Ovary (tissue), 7 donors: ENCODE measurements at regions not wholly inside any gene's neighbourhood (a gene's known extent, or its start where the extent isn't known, plus 50 kb on each side); places are given as distances from the start of the nearest gene placed in this dataset.

Experiments used
- DNase-seq, 5 donors: peaks; one replicate each; pipeline ENCODE4 v3.0.0-alpha.2; 2019 to 2020
- H3K27ac ChIP-seq, 2 donors: fragments of 200-600 bp; one replicate each; pipeline versions ENCODE4 v1.5.1 to v1.8.0; 2019 to 2022
- H3K27me3 ChIP-seq: fragments of 200-600 bp; one replicate; pipeline ENCODE4 v1.8.0; 2022
- H3K36me3 ChIP-seq: fragments of 200-600 bp; sonication (generic); one replicate; pipeline ENCODE4 v1.5.1; 2019
- H3K4me1 ChIP-seq: one replicate; pipeline ENCODE4 v1.8.1; 2013; ENCODE audit warnings: mild to moderate bottlenecking, moderate library complexity; ENCODE audit not compliant: insufficient read depth
- H3K4me3 ChIP-seq: fragments of 200-600 bp; sonication (generic); one replicate; pipeline ENCODE4 v1.5.1; 2017
- H3K9me3 ChIP-seq, 2 donors: fragments of 200-600 bp in 1 of 2; sonication (generic) in 1 of 2; one replicate each; pipeline versions ENCODE4 v1.5.1 to v1.8.1; 2013 to 2019; ENCODE audit warnings: mild to moderate bottlenecking in 1 of 2, moderate library complexity in 1 of 2
- CTCF ChIP-seq, 3 donors: fragments of 450-650 bp in 2 of 3; fragments of 200-600 bp in 1 of 3; IDR thresholded peaks; one replicate each; pipeline versions ENCODE4 v1.5.1 to v1.8.0; 2016 to 2022; ENCODE audit warnings: antibody characterized with exemption in 3 of 3, mild to moderate bottlenecking in 1 of 3
- EP300 ChIP-seq: sonication (generic); formaldehyde crosslinking; IDR thresholded peaks from one replicate; pipeline ENCODE4 v1.6.1; 2017; ENCODE audit warnings: antibody characterized with exemption
- POLR2A ChIP-seq: fragments of 450-650 bp; IDR thresholded peaks from one replicate; pipeline ENCODE4 v1.6.1; 2017; ENCODE audit warnings: antibody characterized with exemption, mild to moderate bottlenecking, moderate library complexity
- WGBS, 3 donors: extraction: QIAGEN DNeasy Blood & Tissue Kit in 1 of 3; methylation state at CpG; one replicate each; pipeline versions ENCODE4 v1.1.5 to v1.1.7; 2013 to 2017; 5-methylcytosine and 5-hydroxymethylcytosine counted together
- intact Hi-C, 4 donors: fragments of 100-400 bp; cut with DNase I; formaldehyde crosslinking; loops; one replicate each; pipeline versions ENCODE4 v1.11.0 to v1.15.1; 2022 to 2023
- donor health status: DM: no; HTN: no; CAD: no; lungs with moderate emphysema.
- donor health status: DM: no; HTN: no; CAD: no.
- donor health status: Bipolar disorder and iron deficiency.
- donor health status: DM: no; HTN: no; CAD: no.
- donor health status: DM: yes; HTN: yes; CAD: no.

DNA sequence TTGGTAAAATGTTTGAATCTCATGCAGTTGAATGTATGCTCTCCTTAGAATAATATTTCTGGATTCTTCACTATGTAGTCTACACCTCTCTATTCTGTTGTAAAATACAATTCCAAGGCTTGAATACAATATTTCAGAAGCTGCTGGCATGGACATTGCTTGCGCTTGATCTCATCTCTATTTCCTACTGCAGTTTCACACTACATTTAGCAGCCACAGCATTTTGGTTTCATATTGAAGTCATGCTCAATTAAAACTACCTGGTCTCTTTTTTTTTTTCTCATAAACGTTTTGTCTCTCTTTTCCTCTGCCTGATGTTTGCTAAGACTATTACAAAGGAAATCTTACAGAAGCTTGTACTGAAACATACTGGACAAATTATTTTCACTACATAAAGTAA lies 631.0 kb upstream of the TMPRSS15 start:
- intact Hi-C loops, result no loop called here
- Histone ChIP-seq H3K27me3 (no peaks in the 10 kb centered on the region), H3K36me3 (no peaks in the 10 kb centered on the region), H3K4me1 (no peaks in the 10 kb centered on the region), H3K9me3 (no peaks in the 10 kb centered on the region), H3K4me3 (no peak overlapping the region), H3K27ac (no peak overlapping the region)
- no peak for TF ChIP-seq POLR2A
- TF ChIP-seq EP300, result no peak
- TF ChIP-seq CTCF (IDR thresholded peaks at IDR 0.05), result no peak
- WGBS, 3 donors, result 53 to 59% (median 55%) methylated on average over 2 of the region's 2 CpGs
- DNase-seq, result no peak

- Histone ChIP-seq H3K27me3 (peaks cover 4% of the 10 kb centered on the region), H3K4me1 (no peaks in the 10 kb centered on the region), H3K4me3 (no peak overlapping the region), H3K36me3 (no peaks in the 10 kb centered on the region), H3K27ac (no peak overlapping the region), H3K9me3 (no peaks in the 10 kb centered on the region)
- 26 to 83% (median 76%) methylated on average over 2 of the region's 2 CpGs for WGBS, 3 donors
- intact Hi-C loops, result loop anchor here in 1 of 4 donors (10.0 kb wide), 1 partner anchor 59 kb away; no protein-coding TSS in a partner anchor
- no peak for DNase-seq
- no peak for TF ChIP-seq EP300
- no peak for TF ChIP-seq CTCF (IDR thresholded peaks at IDR 0.05)
- no peak for TF ChIP-seq POLR2A
These were observed 642.3 kb upstream of the TMPRSS15 start for GRCh38 chr21:19045876-19046275.

DNA sequence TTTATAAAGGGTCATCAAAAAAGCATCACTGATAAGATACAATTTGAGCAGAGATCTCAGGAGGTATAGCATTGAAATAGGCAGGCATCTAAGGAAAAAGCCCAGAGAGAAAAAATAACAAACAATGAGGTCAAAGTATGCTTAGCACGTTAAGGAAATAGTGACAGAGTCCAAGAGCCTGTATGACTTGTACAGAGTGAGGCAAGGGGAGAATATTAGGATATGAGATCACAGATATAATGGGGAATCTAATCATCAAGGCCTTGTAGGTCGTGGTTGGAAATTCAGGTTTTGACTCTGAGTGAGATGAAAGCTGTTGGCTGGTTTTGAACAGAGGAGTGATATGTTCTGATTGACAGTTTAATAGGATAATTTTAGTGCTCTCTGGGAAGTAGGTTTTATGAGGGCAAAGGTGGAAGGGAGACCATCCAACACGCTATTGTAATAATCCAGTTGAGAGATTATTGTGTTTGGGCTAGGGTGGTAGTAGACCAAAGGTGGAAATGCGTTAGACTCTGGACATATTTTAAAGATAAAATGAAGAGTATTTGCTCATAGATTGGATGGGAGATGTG lies 644.6 kb upstream of the TMPRSS15 start:
- WGBS, 3 donors, result 35 to 50% (median 49%) methylated on average over 4 of the region's 4 CpGs
- no peaks in the 10 kb centered on the region for H3K9me3 ChIP-seq
- H3K4me3 ChIP-seq, result no peak overlapping the region
- TF ChIP-seq EP300, result no peak
- TF ChIP-seq POLR2A, result no peak
- no peak for TF ChIP-seq CTCF (IDR thresholded peaks at IDR 0.05)
- DNase-seq, result no peak
- no peaks in the 10 kb centered on the region for H3K4me1 ChIP-seq
- no peaks in the 10 kb centered on the region for H3K36me3 ChIP-seq
- intact Hi-C loops, result loop anchor here in 1 of 4 donors (10.0 kb wide), 1 partner anchor 57 kb away; no protein-coding TSS in a partner anchor
- H3K27ac ChIP-seq, result no peak overlapping the region
- H3K27me3 ChIP-seq, result peaks cover 4% of the 10 kb centered on the region

DNA sequence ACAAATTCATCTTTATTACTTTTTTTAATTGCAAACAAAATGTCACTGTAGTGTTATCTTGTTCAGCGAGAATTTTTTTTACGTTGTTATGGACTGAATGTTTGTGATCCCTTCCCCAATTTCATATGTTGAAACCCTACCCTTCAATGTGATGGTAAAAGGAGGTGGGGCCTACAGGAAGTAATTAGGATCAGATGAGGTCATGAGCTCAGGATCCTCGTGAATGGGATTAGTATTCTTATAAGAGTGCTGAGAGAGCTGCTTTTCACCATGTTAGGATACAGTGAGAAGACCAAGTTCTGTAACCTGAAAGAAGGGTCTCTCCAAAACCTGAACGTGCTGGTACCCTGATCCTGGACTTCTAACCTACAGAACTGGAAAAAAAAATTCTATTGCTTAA lies 646.0 kb upstream of the TMPRSS15 start:
- no peak overlapping the region for H3K27ac ChIP-seq
- H3K4me1 ChIP-seq, result no peaks in the 10 kb centered on the region
- TF ChIP-seq POLR2A (no peak), EP300 (no peak), CTCF (IDR thresholded peaks at IDR 0.05) (no peak)
- DNase-seq, result no peak
- H3K27me3 ChIP-seq, result peaks cover 4% of the 10 kb centered on the region
- intact Hi-C loops, result loop anchor here in 1 of 4 donors (10.0 kb wide), 1 partner anchor 55 kb away; no protein-coding TSS in a partner anchor
- no peaks in the 10 kb centered on the region for H3K9me3 ChIP-seq
- 69 to 74% (median 69%) methylated on average over 4 of the region's 4 CpGs for WGBS, 3 donors
- no peak overlapping the region for H3K4me3 ChIP-seq
- H3K36me3 ChIP-seq, result no peaks in the 10 kb centered on the region
